Uterus (tissue), 3 donors: ENCODE measurements at regions not wholly inside any gene's neighbourhood (a gene's known extent, or its start where the extent isn't known, plus 50 kb on each side); places are given as distances from the start of the nearest gene placed in this dataset.

Experiments used
- DNase-seq, 2 donors: peaks; one replicate each; pipeline ENCODE4 v3.0.0-alpha.2; 2019 to 2020
- H3K27ac ChIP-seq, 2 donors: fragments of 200-600 bp; sonication (generic); 1 replicate in 1 of 2; 2 replicates in 1 of 2; pipeline ENCODE4 v1.5.1; 2016 to 2018
- H3K27me3 ChIP-seq, 2 donors: fragments of 200-600 bp; sonication (generic); one replicate each; pipeline ENCODE4 v1.5.1; 2018 to 2019; ENCODE audit warnings: control low read depth in 1 of 2
- H3K36me3 ChIP-seq, 2 donors: fragments of 200-600 bp; sonication (generic); one replicate each; pipeline ENCODE4 v1.5.1; 2019; ENCODE audit warnings: control low read depth in 1 of 2
- H3K4me1 ChIP-seq, 2 donors: fragments of 200-600 bp; sonication (generic); one replicate each; pipeline ENCODE4 v1.5.1; 2018 to 2019; ENCODE audit warnings: control low read depth in 1 of 2
- H3K4me3 ChIP-seq, 2 donors: fragments of 200-600 bp; sonication (generic); 1 replicate in 1 of 2; 2 replicates in 1 of 2; pipeline ENCODE4 v1.5.1; 2018 to 2019; ENCODE audit warnings: mild to moderate bottlenecking in 1 of 2
- H3K9me3 ChIP-seq, 2 donors: fragments of 200-600 bp; sonication (generic); one replicate each; pipeline ENCODE4 v1.5.1; 2019; ENCODE audit warnings: control low read depth in 1 of 2
- POLR2A ChIP-seq, 2 donors: fragments of 450-650 bp; IDR thresholded peaks; one replicate each; pipeline ENCODE4 v1.6.1; 2016; ENCODE audit warnings: antibody characterized with exemption in 2 of 2, mild to moderate bottlenecking in 1 of 2, moderate library complexity in 1 of 2
- intact Hi-C: fragments of 100-400 bp; cut with DNase I; formaldehyde crosslinking; loops from one replicate; pipeline ENCODE4 v1.15.1; 2023; ENCODE audit warnings: low total_unique reads
- TF ChIP-seq, protein P1 (sequence below), 4 experiments: fragments of 200-600 bp in 2 of 4; fragments of 450-650 bp in 2 of 4; sonication (generic) in 2 of 4; IDR thresholded peaks; one replicate each; pipeline ENCODE4 v1.5.1; 2016 to 2019; ENCODE audit warnings: antibody characterized with exemption in 4 of 4, mild to moderate bottlenecking in 2 of 4, moderate library complexity in 1 of 4
- donor health status: DM: yes; HTN: yes; CAD: no.

DNA sequence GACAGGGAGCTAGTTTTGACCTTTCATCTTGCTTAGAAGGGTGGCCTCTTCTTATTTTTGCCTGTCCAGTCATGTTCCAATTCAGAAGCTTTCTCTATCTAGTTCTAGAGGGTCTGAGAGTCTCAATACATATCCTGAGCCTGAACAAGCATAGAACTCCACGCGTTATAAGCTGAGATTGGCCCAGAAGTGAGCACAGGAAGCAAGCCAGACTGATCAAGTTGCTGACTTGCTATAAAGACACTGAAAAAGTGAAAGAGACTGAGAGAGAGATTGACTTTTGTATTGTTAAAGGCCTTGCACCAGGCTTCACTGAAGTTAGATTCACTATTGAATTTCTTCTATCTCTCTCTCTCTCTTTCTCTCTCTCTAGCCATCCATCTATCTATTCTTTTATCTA lies 142.7 kb upstream of the DOCK10 start:
- DNase-seq, result no peak
- no peak overlapping the region for H3K27ac ChIP-seq
- intact Hi-C loops, result no loop called here
- no peaks in the 10 kb centered on the region for H3K9me3 ChIP-seq
- no peak overlapping the region for H3K4me3 ChIP-seq
- no peaks in the 10 kb centered on the region for H3K27me3 ChIP-seq
- TF ChIP-seq POLR2A (IDR thresholded peaks at IDR 0.05), result no peak
- TF ChIP-seq, protein P1, sequence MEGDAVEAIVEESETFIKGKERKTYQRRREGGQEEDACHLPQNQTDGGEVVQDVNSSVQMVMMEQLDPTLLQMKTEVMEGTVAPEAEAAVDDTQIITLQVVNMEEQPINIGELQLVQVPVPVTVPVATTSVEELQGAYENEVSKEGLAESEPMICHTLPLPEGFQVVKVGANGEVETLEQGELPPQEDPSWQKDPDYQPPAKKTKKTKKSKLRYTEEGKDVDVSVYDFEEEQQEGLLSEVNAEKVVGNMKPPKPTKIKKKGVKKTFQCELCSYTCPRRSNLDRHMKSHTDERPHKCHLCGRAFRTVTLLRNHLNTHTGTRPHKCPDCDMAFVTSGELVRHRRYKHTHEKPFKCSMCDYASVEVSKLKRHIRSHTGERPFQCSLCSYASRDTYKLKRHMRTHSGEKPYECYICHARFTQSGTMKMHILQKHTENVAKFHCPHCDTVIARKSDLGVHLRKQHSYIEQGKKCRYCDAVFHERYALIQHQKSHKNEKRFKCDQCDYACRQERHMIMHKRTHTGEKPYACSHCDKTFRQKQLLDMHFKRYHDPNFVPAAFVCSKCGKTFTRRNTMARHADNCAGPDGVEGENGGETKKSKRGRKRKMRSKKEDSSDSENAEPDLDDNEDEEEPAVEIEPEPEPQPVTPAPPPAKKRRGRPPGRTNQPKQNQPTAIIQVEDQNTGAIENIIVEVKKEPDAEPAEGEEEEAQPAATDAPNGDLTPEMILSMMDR (IDR thresholded peaks at IDR 0.05), result no peak
- no peaks in the 10 kb centered on the region for H3K4me1 ChIP-seq
- no peaks in the 10 kb centered on the region for H3K36me3 ChIP-seq

- H3K27ac ChIP-seq, result no peak overlapping the region
- no peak for TF ChIP-seq POLR2A (IDR thresholded peaks at IDR 0.05)
- TF ChIP-seq, protein P1 (IDR thresholded peaks at IDR 0.05), result no peak
- H3K4me1 ChIP-seq, result no peaks in the 10 kb centered on the region
- intact Hi-C loops, result no loop called here
- no peak for DNase-seq
- H3K36me3 ChIP-seq, result no peaks in the 10 kb centered on the region
- H3K4me3 ChIP-seq, result no peak overlapping the region
- H3K9me3 ChIP-seq, result no peaks in the 10 kb centered on the region
- no peaks in the 10 kb centered on the region for H3K27me3 ChIP-seq
Observed at GRCh38 chr2:225182126-225182525, 139.9 kb upstream of the DOCK10 start.

DNA sequence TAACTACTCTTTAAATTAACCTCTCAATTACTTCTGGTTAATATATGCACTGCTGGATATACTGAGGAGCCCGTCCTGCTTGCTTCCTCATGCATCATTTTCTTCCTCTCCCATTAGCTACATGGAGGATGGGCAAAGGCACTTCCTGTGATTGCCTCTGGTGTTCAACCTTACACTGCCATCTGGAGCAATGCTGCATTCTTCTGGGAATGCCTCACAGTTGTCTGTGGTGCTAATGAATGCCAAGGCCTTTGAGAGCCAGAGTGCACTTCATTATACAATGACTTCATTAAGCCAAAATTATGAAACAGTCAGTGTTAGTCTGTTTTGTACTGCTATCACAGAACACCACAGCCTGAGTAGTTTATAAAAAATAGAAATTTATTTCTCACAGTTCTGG lies 134.8 kb upstream of the DOCK10 start:
- no peaks in the 10 kb centered on the region for H3K9me3 ChIP-seq
- no peaks in the 10 kb centered on the region for H3K27me3 ChIP-seq
- no peaks in the 10 kb centered on the region for H3K4me1 ChIP-seq
- intact Hi-C loops, result no loop called here
- H3K36me3 ChIP-seq, result no peaks in the 10 kb centered on the region
- H3K27ac ChIP-seq, result no peak overlapping the region
- H3K4me3 ChIP-seq, result no peak overlapping the region
- TF ChIP-seq POLR2A (IDR thresholded peaks at IDR 0.05), result no peak
- TF ChIP-seq, protein P1 (IDR thresholded peaks at IDR 0.05), result no peak
- no peak for DNase-seq

DNA sequence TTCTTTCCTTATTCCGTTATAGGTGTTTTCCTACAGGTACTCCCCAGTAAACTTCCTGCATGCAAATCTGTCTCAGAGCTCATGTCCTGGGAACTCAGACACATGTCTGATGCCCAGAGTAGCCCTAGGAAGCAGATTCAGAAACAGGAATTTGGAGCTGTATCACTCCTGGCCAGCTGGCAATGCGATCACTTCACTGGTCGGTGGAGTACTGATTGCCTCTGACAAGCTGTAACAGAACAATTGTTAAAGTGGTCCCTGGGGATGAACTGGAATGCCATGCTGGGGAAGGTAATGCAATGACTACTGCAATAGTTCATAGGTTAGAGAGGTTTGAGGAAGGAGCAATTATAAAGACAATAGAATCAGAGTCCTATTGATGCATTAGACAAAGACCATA lies 131.6 kb upstream of the DOCK10 start:
- no peak overlapping the region for H3K27ac ChIP-seq
- no peaks in the 10 kb centered on the region for H3K4me1 ChIP-seq
- no peak overlapping the region for H3K4me3 ChIP-seq
- no peaks in the 10 kb centered on the region for H3K36me3 ChIP-seq
- no peaks in the 10 kb centered on the region for H3K27me3 ChIP-seq
- intact Hi-C loops, result no loop called here
- no peak for DNase-seq
- TF ChIP-seq, protein P1 (IDR thresholded peaks at IDR 0.05), result no peak
- no peaks in the 10 kb centered on the region for H3K9me3 ChIP-seq

- Histone ChIP-seq H3K27ac (no peak overlapping the region), H3K4me3 (no peak overlapping the region), H3K9me3 (no peaks in the 10 kb centered on the region), H3K27me3 (no peaks in the 10 kb centered on the region), H3K36me3 (no peaks in the 10 kb centered on the region), H3K4me1 (no peaks in the 10 kb centered on the region)
- no peak for DNase-seq
- intact Hi-C loops, result no loop called here
- TF ChIP-seq, protein P1 (IDR thresholded peaks at IDR 0.05), result no peak
- TF ChIP-seq POLR2A (IDR thresholded peaks at IDR 0.05), result no peak
Observed at GRCh38 chr2:225171350-225171749, 129.1 kb upstream of the DOCK10 start.
